CD4-positive, alpha-beta T cell (primary cell): ENCODE measurements at regions not wholly inside any gene's neighbourhood (a gene's known extent, or its start where the extent isn't known, plus 50 kb on each side); places are given as distances from the start of the nearest gene placed in this dataset.

Source experiments
- ATAC-seq: fragments of 200-7000 bp; cut with Tn5 transposase; one replicate; pipeline ENCODE4 v1.10.0; 2022; ENCODE audit warnings: mild to moderate bottlenecking; ENCODE audit not compliant: poor library complexity
- CTCF ChIA-PET: fragments of 350-600 bp; sonication (Branson Sonifier 250); formaldehyde crosslinking; loops from one replicate; lab custom pipeline; 2021; ENCODE audit warnings: antibody characterized with exemption, inconsistent platforms; lab: Charles Lee
- POLR2A ChIA-PET: fragments of 350-600 bp; sonication (Branson Sonifier 250); formaldehyde crosslinking; loops from one replicate; lab custom pipeline; 2021; ENCODE audit warnings: antibody characterized with exemption, inconsistent platforms; lab: Charles Lee
- DNase-seq, 14 experiments: peaks; one replicate each; pipeline ENCODE4 v3.0.0-alpha.2; 2013 to 2020; ENCODE audit warnings: mixed read lengths in 2 of 14
- H3K27ac ChIP-seq, 2 donors: one replicate each; pipeline versions ENCODE4 v1.5.1 to v1.7.0; 2013; ENCODE audit warnings: low read length in 2 of 2, low read depth in 1 of 2, mild to moderate bottlenecking in 1 of 2
- H3K27me3 ChIP-seq, 2 experiments: 1 replicate in 1 of 2; 2 replicates in 1 of 2; pipeline versions ENCODE4 v1.6.1 to v1.7.0; 2013; ENCODE audit warnings: low read length in 2 of 2, control low read depth in 1 of 2, mild to moderate bottlenecking in 1 of 2, moderate library complexity in 1 of 2; ENCODE audit not compliant: insufficient read depth in 2 of 2, control insufficient read depth in 1 of 2
- H3K36me3 ChIP-seq: one replicate; pipeline ENCODE4 v1.6.1; 2013; ENCODE audit warnings: low read length, control low read depth; ENCODE audit not compliant: insufficient read depth
- H3K4me1 ChIP-seq: one replicate; pipeline ENCODE4 v1.6.1; 2013; ENCODE audit warnings: low read length, control low read depth; ENCODE audit not compliant: insufficient read depth
- H3K4me3 ChIP-seq: one replicate; pipeline ENCODE4 v1.5.1; 2013; ENCODE audit warnings: mild to moderate bottlenecking, low read length, moderate library complexity
- H3K9me3 ChIP-seq, 2 experiments: 1 replicate in 1 of 2; 2 replicates in 1 of 2; pipeline versions ENCODE4 v1.6.1 to v1.7.0; 2013; ENCODE audit warnings: low read length in 2 of 2, mild to moderate bottlenecking in 2 of 2, control low read depth in 1 of 2, moderate library complexity in 1 of 2; ENCODE audit not compliant: control insufficient read depth in 1 of 2, insufficient read depth in 1 of 2
- H3K27ac Mint-ChIP-seq: one replicate; pipeline ENCODE4 v1.8.0; 2020; ENCODE audit warnings: mixed read lengths
- H3K27me3 Mint-ChIP-seq: one replicate; pipeline ENCODE4 v1.8.0; 2021; ENCODE audit warnings: mixed read lengths
- H3K36me3 Mint-ChIP-seq: one replicate; pipeline ENCODE4 v1.8.0; 2021; ENCODE audit warnings: low read depth, mixed read lengths
- H3K4me1 Mint-ChIP-seq: one replicate; pipeline ENCODE4 v1.8.0; 2021; ENCODE audit warnings: low read depth, mixed read lengths
- H3K4me3 Mint-ChIP-seq: one replicate; pipeline ENCODE4 v1.8.0; 2020; ENCODE audit warnings: mild to moderate bottlenecking, mixed read lengths
- H3K9me3 Mint-ChIP-seq: one replicate; pipeline ENCODE4 v1.8.0; 2020; ENCODE audit warnings: mixed read lengths
- CTCF ChIP-seq: fragments of 200-600 bp; IDR thresholded peaks from one replicate; pipeline ENCODE4 v1.8.0; 2022; ENCODE audit warnings: antibody characterized with exemption, mild to moderate bottlenecking
- intact Hi-C, 2 experiments: fragments of 100-400 bp; cut with DNase I in 1 of 2; cut with micrococcal nuclease in 1 of 2; formaldehyde crosslinking; loops; one replicate each; pipeline versions ENCODE4 v1.15.1 to v1.9.0; 2023 to 2025; cut with DNase I, micrococcal nuclease

DNA sequence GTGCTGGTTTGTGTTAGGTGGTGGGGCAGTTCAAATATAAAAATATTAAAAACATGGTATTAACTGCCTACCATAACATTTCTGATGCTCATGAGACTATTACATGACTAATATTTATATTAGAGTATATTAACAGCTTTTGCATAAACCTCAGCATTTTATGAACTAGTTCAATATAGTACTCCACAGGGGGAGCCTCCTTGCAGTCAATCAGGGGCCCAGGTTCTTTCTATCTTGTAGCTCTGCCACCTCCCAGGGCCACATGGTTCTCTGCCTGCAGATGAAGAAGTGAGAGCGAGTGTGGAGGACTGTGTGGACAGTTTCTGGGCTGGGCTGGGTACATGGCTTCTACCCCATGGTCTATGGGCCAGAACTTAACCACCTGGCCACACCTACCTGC, 159.5 kb downstream of the RPS24 start:
- Histone ChIP-seq H3K27ac (no peak overlapping the region), H3K4me3 (no peak overlapping the region), H3K27me3 (peaks cover 0 to 2% of the 10 kb centered on the region in 2 experiments), H3K4me1 (no peaks in the 10 kb centered on the region), H3K36me3 (no peaks in the 10 kb centered on the region), H3K9me3 (peaks cover 13 to 14% of the 10 kb centered on the region in 2 experiments)
- Mint-ChIP-seq H3K27ac (no peak overlapping the region), H3K9me3 (peaks cover 3% of the 10 kb centered on the region), H3K4me3 (no peak overlapping the region), H3K4me1 (no peaks in the 10 kb centered on the region), H3K36me3 (no peaks in the 10 kb centered on the region), H3K27me3 (no peaks in the 10 kb centered on the region)
- CTCF ChIA-PET, result no interaction called here
- no peak for TF ChIP-seq CTCF
- DNase-seq (no peak), ATAC-seq (no peak)
- intact Hi-C loops, result no loop called here
- POLR2A ChIA-PET, result no interaction called here

DNA sequence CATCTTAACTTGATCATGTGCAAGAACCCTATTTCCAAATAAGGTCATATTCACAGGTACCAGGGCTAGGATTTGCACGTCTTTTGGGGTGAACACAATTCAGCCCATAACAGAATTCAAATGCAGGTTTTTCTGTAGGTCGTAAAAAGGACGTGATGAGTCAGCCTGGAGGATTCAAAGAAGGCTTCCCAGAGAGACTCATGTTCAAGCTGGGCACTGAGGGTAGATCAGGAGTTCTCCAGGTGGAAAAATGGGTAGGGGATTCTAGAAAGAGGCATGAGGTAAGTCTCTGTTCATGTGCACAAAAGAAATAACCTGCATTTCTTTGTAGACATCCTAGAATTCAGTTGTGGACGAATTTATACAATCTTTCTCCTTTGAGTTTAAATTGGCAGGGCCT, 160.4 kb downstream of the RPS24 start:
- TF ChIP-seq CTCF, result no peak
- no peak overlapping the region for H3K4me3 ChIP-seq
- H3K4me3 Mint-ChIP-seq, result no peak overlapping the region
- DNase-seq (no peak), ATAC-seq (no peak)
- H3K36me3 Mint-ChIP-seq, result no peaks in the 10 kb centered on the region
- H3K27me3 ChIP-seq, result peaks cover 0 to 2% of the 10 kb centered on the region in 2 experiments
- peaks cover 3% of the 10 kb centered on the region for H3K9me3 Mint-ChIP-seq
- H3K27me3 Mint-ChIP-seq, result no peaks in the 10 kb centered on the region
- POLR2A ChIA-PET, result no interaction called here
- H3K36me3 ChIP-seq, result no peaks in the 10 kb centered on the region
- H3K27ac Mint-ChIP-seq, result no peak overlapping the region
- CTCF ChIA-PET, result no interaction called here
- no peaks in the 10 kb centered on the region for H3K4me1 Mint-ChIP-seq
- intact Hi-C loops, result no loop called here
- no peaks in the 10 kb centered on the region for H3K4me1 ChIP-seq
- no peak overlapping the region for H3K27ac ChIP-seq
- H3K9me3 ChIP-seq, result peaks cover 13 to 14% of the 10 kb centered on the region in 2 experiments

DNA sequence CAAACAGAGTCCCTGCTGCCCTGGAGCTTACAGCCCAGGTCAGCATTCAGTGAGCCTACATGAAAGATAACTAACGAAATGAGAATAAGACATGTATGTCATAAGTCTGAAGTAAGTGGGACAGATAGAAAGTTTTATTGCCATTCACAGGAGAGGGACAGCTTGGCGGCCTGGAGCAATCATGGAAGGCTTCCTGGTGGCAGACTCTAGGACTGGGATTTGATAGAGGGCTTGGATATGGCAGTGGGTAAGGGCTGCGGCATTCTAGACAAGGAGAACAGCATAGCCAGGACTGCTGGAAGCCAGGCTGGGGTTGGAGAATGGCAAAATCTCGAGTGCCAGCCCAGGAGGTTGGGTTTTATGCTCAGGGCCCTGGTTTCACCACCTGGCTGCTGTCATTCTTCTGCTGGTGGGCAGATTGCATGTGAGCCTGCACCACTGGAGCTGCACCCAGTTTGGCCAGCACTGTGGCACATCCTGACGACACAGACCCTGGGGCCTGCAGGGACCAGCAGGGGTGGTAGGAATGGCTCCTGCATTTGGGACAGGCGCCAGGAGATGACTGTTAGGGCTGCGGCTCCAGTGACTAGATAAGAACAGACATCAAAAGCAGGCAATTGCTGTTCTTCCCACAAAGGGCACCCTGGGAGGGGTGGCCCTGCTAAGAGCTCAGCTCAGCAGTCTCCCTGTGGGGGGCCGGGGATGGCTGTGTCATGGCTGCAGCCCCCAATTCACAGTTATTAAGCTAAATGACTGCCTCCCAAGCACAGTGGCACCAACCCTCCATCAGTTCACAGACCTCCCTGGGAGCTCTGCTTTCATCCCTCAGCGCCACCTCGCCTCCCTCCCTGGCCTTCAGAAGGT, 161.1 kb downstream of the RPS24 start:
- no peaks in the 10 kb centered on the region for H3K36me3 ChIP-seq
- Mint-ChIP-seq H3K36me3 (no peaks in the 10 kb centered on the region), H3K4me1 (no peaks in the 10 kb centered on the region), H3K27me3 (no peaks in the 10 kb centered on the region), H3K4me3 (no peak overlapping the region), H3K27ac (no peak overlapping the region), H3K9me3 (peaks cover 3% of the 10 kb centered on the region)
- no peaks in the 10 kb centered on the region for H3K4me1 ChIP-seq
- H3K9me3 ChIP-seq, result peaks cover 13 to 14% of the 10 kb centered on the region in 2 experiments
- intact Hi-C loops, result no loop called here
- ChIA-PET CTCF (no interaction called here), POLR2A (no interaction called here)
- TF ChIP-seq CTCF, result no peak
- no peak overlapping the region for H3K27ac ChIP-seq
- no peak overlapping the region for H3K4me3 ChIP-seq
- no peak for ATAC-seq
- DNase-seq, result no peak
- H3K27me3 ChIP-seq, result peaks cover 0 to 2% of the 10 kb centered on the region in 2 experiments
